Neural crest cell (in vitro differentiated cells): ENCODE measurements at regions not wholly inside any gene's neighbourhood (a gene's known extent, or its start where the extent isn't known, plus 50 kb on each side); places are given as distances from the start of the nearest gene placed in this dataset.

Source experiments
- DNase-seq: peaks from one replicate; pipeline ENCODE4 v3.0.0; 2021; ENCODE audit warnings: low read depth, mixed read lengths, low spot score
- H3K27ac Mint-ChIP-seq: one replicate; pipeline ENCODE4 v1.8.0; 2021; ENCODE audit warnings: mild to moderate bottlenecking, mixed read lengths; ENCODE audit not compliant: unreplicated experiment
- H3K27me3 Mint-ChIP-seq: 2 replicates; pipeline ENCODE4 v1.8.0; 2021; ENCODE audit warnings: low read depth, mild to moderate bottlenecking, mixed read lengths
- H3K36me3 Mint-ChIP-seq: 2 replicates; pipeline ENCODE4 v1.8.0; 2021; ENCODE audit warnings: low read depth, mild to moderate bottlenecking, mixed read lengths
- H3K4me1 Mint-ChIP-seq: 2 replicates; pipeline ENCODE4 v1.8.0; 2021; ENCODE audit warnings: mixed read lengths
- H3K4me3 Mint-ChIP-seq: one replicate; pipeline ENCODE4 v1.8.0; 2021; ENCODE audit warnings: mild to moderate bottlenecking, mixed read lengths
- H3K9me3 Mint-ChIP-seq: 2 replicates; pipeline ENCODE4 v1.8.0; 2021; ENCODE audit warnings: mixed read lengths
- CTCF ChIP-seq: fragments of 200-600 bp; sonication (generic); conservative IDR thresholded peaks from 2 replicates; pipeline ENCODE4 v1.5.0; 2021; ENCODE audit warnings: antibody characterized with exemption, mild to moderate bottlenecking

GRCh38 chr6:163651915-163652668 lies 237.6 kb downstream of the QKI start:
- H3K4me1 Mint-ChIP-seq, result peaks cover 16% of the 10 kb centered on the region
- no peak for TF ChIP-seq CTCF
- H3K27ac Mint-ChIP-seq, result no peak overlapping the region

GRCh38 chr6:163651426-163651825 lies 236.9 kb downstream of the QKI start:
- Mint-ChIP-seq H3K9me3 (peaks cover 4% of the 10 kb centered on the region), H3K27me3 (no peaks in the 10 kb centered on the region), H3K4me1 (peaks cover 23% of the 10 kb centered on the region), H3K27ac (no peak overlapping the region), H3K4me3 (no peak overlapping the region), H3K36me3 (no peaks in the 10 kb centered on the region)
- no peak for DNase-seq
- no peak for TF ChIP-seq CTCF

More at GRCh38 chr6:163651915-163652668, 237.6 kb downstream of the QKI start:
- peaks cover 4% of the 10 kb centered on the region for H3K9me3 Mint-ChIP-seq
- no peak overlapping the region for H3K4me3 Mint-ChIP-seq
- no peaks in the 10 kb centered on the region for H3K27me3 Mint-ChIP-seq
- no peaks in the 10 kb centered on the region for H3K36me3 Mint-ChIP-seq
- DNase-seq, result no peak

- peak overlapping the region; percentile 59 for H3K27ac Mint-ChIP-seq
These were observed 234.3 kb downstream of the QKI start for GRCh38 chr6:163648868-163649267.

GRCh38 chr6:163647624-163648023 lies 233.1 kb downstream of the QKI start:
- no peak overlapping the region for H3K27ac Mint-ChIP-seq
- no peak for DNase-seq
- peaks cover 32% of the 10 kb centered on the region for H3K4me1 Mint-ChIP-seq
- no peak overlapping the region for H3K4me3 Mint-ChIP-seq
- no peak for TF ChIP-seq CTCF
- H3K36me3 Mint-ChIP-seq, result no peaks in the 10 kb centered on the region
- no peaks in the 10 kb centered on the region for H3K27me3 Mint-ChIP-seq
- H3K9me3 Mint-ChIP-seq, result no peaks in the 10 kb centered on the region

More at GRCh38 chr6:163648868-163649267, 234.3 kb downstream of the QKI start:
- Mint-ChIP-seq H3K9me3 (no peaks in the 10 kb centered on the region), H3K27me3 (no peaks in the 10 kb centered on the region), H3K4me3 (no peak overlapping the region), H3K36me3 (no peaks in the 10 kb centered on the region), H3K4me1 (peaks cover 32% of the 10 kb centered on the region)
- DNase-seq, result no peak
- no peak for TF ChIP-seq CTCF

- no peak for DNase-seq
- peaks cover 27% of the 10 kb centered on the region for H3K4me1 Mint-ChIP-seq
- H3K36me3 Mint-ChIP-seq, result no peaks in the 10 kb centered on the region
- no peak overlapping the region for H3K4me3 Mint-ChIP-seq
- TF ChIP-seq CTCF, result no peak
- peak overlapping the region; percentile 30 for H3K27ac Mint-ChIP-seq
- no peaks in the 10 kb centered on the region for H3K27me3 Mint-ChIP-seq
- H3K9me3 Mint-ChIP-seq, result peaks cover 2% of the 10 kb centered on the region
These were observed 232.3 kb downstream of the QKI start for GRCh38 chr6:163646866-163647265.
